HL-60 (cell line): ENCODE measurements at regions not wholly inside any gene's neighbourhood (a gene's known extent, or its start where the extent isn't known, plus 50 kb on each side); places are given as distances from the start of the nearest gene placed in this dataset.

Source experiments
- DNase-seq, 2 experiments: peaks; one replicate each; pipeline ENCODE4 v3.0.0-alpha.2; 2010 to 2020; ENCODE audit warnings: low read depth in 1 of 2, low spot score in 1 of 2
- H3K27ac ChIP-seq: fragments of 250-450 bp; sonication (Bioruptor Pico); replicated peaks from 2 replicates; pipeline ENCODE4 v1.5.1; 2020; ENCODE audit warnings: mild to moderate bottlenecking, moderate library complexity
- H3K27me3 ChIP-seq: fragments of 250-450 bp; sonication (Bioruptor Pico); 2 replicates; pipeline ENCODE4 v1.5.1; 2021; ENCODE audit warnings: mild to moderate bottlenecking, moderate library complexity; ENCODE audit not compliant: insufficient read depth, poor library complexity, severe bottlenecking
- H3K4me3 ChIP-seq: replicated peaks from 2 replicates; pipeline ENCODE4 v1.5.1; 2011; ENCODE audit warnings: mild to moderate bottlenecking, control low read depth, low read length; ENCODE audit not compliant: insufficient read depth
- CTCF ChIP-seq: IDR thresholded peaks from one replicate; pipeline ENCODE4 v1.5.1; 2011; ENCODE audit warnings: low read length, control low read depth, inconsistent platforms; ENCODE audit not compliant: insufficient read depth
- GABPA ChIP-seq: IDR thresholded peaks from 2 replicates; pipeline ENCODE4 v1.6.1; 2012; ENCODE audit warnings: low read depth
- POLR2AphosphoS5 ChIP-seq: IDR thresholded peaks from 2 replicates; pipeline ENCODE4 v1.6.1; 2012; ENCODE audit warnings: low read depth
- REST ChIP-seq: IDR thresholded peaks from 2 replicates; pipeline ENCODE4 v1.6.1; 2012; ENCODE audit warnings: low read depth; ENCODE audit not compliant: insufficient replicate concordance
- SPI1 ChIP-seq: IDR thresholded peaks from 2 replicates; pipeline ENCODE4 v1.6.1; 2012; ENCODE audit warnings: low read depth, mild to moderate bottlenecking, borderline replicate concordance

GRCh38 chr21:28069450-28069923, 923.2 kb downstream of the LTN1 start:
- Histone ChIP-seq H3K4me3 (no peak overlapping the region), H3K27me3 (no peaks in the 10 kb centered on the region), H3K27ac (no peak overlapping the region)
- no peak for TF ChIP-seq GABPA
- no peak for TF ChIP-seq POLR2AphosphoS5
- TF ChIP-seq SPI1: no peak
- TF ChIP-seq REST: no peak
- no peak for TF ChIP-seq CTCF
- DNase-seq: no peak

- Histone ChIP-seq H3K27me3 (no peaks in the 10 kb centered on the region), H3K27ac (no peak overlapping the region), H3K4me3 (no peak overlapping the region)
- DNase-seq: no peak
- no peak for TF ChIP-seq GABPA
- TF ChIP-seq POLR2AphosphoS5: no peak
- no peak for TF ChIP-seq CTCF
- TF ChIP-seq REST: no peak
- TF ChIP-seq SPI1: no peak
These were observed 924.0 kb downstream of the LTN1 start for GRCh38 chr21:28068455-28069358.

- no peak for DNase-seq
- H3K4me3 ChIP-seq: no peak overlapping the region
- H3K27me3 ChIP-seq: no peaks in the 10 kb centered on the region
- H3K27ac ChIP-seq: no peak overlapping the region
- TF ChIP-seq CTCF (no peak), REST (no peak), GABPA (no peak), POLR2AphosphoS5 (no peak)
These were observed 925.9 kb downstream of the LTN1 start for GRCh38 chr21:28066596-28067387.
